SK-N-MC (cell line): ENCODE measurements at regions not wholly inside any gene's neighbourhood (a gene's known extent, or its start where the extent isn't known, plus 50 kb on each side); places are given as distances from the start of the nearest gene placed in this dataset.
"Not testable (repeated sequence)": the region's sequence is repeated elsewhere in the genome, so short reads cannot be mapped to it uniquely, and the experiment has no call there.

Experiments
- DNase-seq: peaks from one replicate; pipeline ENCODE4 v3.0.0-alpha.2; 2011; ENCODE audit warnings: low read depth, low spot score
- H3K27ac ChIP-seq: fragments of 200-600 bp; sonication (generic); 2 replicates; pipeline ENCODE4 v1.5.1; 2016; ENCODE audit warnings: mixed run types
- H3K36me3 ChIP-seq: fragments of 200-600 bp; sonication (generic); 2 replicates; pipeline ENCODE4 v1.6.1; 2017; ENCODE audit warnings: antibody characterized with exemption, low read length, mixed read lengths; ENCODE audit not compliant: insufficient read depth
- H3K4me3 ChIP-seq: fragments of 200-600 bp; sonication (generic); 2 replicates; pipeline ENCODE4 v1.5.1; 2016
- H3K9ac ChIP-seq: fragments of 200-600 bp; sonication (generic); 2 replicates; pipeline ENCODE4 v1.8.0; 2017; ENCODE audit warnings: mixed run types, mixed read lengths; ENCODE audit not compliant: insufficient read length
- H3K9me3 ChIP-seq: fragments of 200-600 bp; sonication (generic); 2 replicates; pipeline ENCODE4 v1.6.1; 2017; ENCODE audit warnings: low read depth, mild to moderate bottlenecking, antibody characterized with exemption, low read length, moderate library complexity, mixed read lengths
- EZH2 ChIP-seq: fragments of 200-600 bp; sonication (generic); IDR thresholded peaks from one replicate; pipeline ENCODE4 v1.6.1; 2017; ENCODE audit warnings: antibody characterized with exemption
- FOXP2 ChIP-seq: optimal IDR thresholded peaks from 2 replicates; pipeline ENCODE3; 2011; ENCODE audit warnings: mild to moderate bottlenecking, moderate library complexity; ENCODE audit not compliant: insufficient read depth; ENCODE audit errors: extremely low read length, control extremely low read depth
- POLR2AphosphoS5 ChIP-seq: IDR thresholded peaks from 2 replicates; pipeline ENCODE4 v1.6.1; 2012; ENCODE audit warnings: mild to moderate bottlenecking, low read depth, low read length, borderline replicate concordance

DNA sequence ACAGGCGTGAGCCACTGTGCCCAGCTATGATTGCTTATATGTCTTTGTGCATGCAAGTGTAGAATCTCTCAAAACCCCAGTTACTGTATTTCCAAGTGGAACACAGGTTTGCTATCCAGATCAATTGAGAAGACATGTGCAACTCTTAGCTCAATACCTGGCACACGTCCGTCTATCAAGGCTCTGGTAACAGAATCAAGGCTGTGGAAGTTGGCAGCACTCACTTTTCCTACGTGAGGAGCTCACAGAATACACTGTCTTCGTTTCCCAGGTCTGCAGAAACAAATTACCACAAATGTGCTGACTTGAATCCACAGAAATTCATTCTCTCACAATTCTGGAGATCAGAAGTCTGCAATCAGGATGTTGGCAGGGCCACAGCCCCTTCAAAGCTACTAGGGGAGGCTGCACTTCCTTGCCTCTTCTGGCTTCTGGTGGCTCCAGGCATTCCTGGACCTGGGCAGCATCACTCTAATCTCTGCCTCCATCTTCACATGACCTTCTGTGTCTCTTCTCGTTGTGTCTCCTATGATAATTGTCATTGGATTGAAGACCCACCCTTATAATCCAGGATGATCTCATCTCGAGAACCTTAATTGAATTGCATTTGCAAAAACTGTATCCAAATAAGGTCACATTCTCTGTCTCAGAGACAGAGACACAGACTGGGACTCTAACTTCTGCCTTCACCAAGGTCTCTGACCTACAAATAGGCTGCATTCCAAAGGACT is 84.8 kb upstream of the C7orf33 start:
- Histone ChIP-seq H3K9me3 (no peaks in the 10 kb centered on the region), H3K4me3 (no peak overlapping the region), H3K9ac (no peak overlapping the region), H3K27ac (peak overlapping the region; percentile 58; the same call in 1 of the 2 replicates), H3K36me3 (no peaks in the 10 kb centered on the region)
- no peak for TF ChIP-seq EZH2
- TF ChIP-seq FOXP2, result no peak
- TF ChIP-seq POLR2AphosphoS5, result no peak
- DNase-seq, result no peak

DNA sequence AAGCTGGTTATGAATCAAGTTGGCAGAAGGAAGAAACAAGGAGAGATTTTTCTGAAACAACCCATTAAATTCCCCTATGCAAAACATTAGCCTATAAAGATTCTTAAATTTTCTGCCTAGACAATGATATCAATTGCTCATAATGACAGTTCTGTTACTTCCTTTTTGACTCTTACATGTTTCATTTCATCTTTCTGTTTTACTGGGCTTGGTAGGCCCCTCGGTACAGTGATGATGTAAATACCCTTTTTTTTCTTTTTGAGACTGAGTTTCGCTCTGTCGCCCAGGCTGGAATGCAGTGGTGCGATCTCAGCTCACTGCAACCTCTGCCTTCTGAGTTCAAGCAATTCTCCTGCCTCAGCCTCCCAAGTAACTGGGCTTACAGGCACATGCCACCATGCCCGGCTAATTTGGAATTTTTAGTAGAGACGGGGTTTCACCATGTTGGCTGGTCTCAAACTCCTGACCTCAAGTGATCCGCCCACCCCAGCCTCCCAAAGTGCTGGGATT is 83.4 kb upstream of the C7orf33 start:
- H3K4me3 ChIP-seq, H3K27ac ChIP-seq, H3K9ac ChIP-seq, H3K36me3 ChIP-seq, DNase-seq, H3K9me3 ChIP-seq: not testable (repeated sequence)

- no peak for TF ChIP-seq POLR2AphosphoS5
- TF ChIP-seq FOXP2, result no peak
- TF ChIP-seq EZH2, result no peak
- H3K4me3 ChIP-seq, result no peak overlapping the region
- DNase-seq, result no peak
- no peak overlapping the region for H3K27ac ChIP-seq
- H3K36me3 ChIP-seq, result no peaks in the 10 kb centered on the region
- no peaks in the 10 kb centered on the region for H3K9me3 ChIP-seq
- no peak overlapping the region for H3K9ac ChIP-seq
Observed at GRCh38 chr7:148507787-148508186, 82.8 kb upstream of the C7orf33 start.

- Histone ChIP-seq H3K9me3 (no peaks in the 10 kb centered on the region), H3K9ac (no peak overlapping the region), H3K4me3 (no peak overlapping the region), H3K27ac (no peak overlapping the region), H3K36me3 (no peaks in the 10 kb centered on the region)
- no peak for TF ChIP-seq POLR2AphosphoS5
- TF ChIP-seq FOXP2, result no peak
- TF ChIP-seq EZH2, result no peak
- no peak for DNase-seq
Observed at GRCh38 chr7:148514236-148514635, 76.3 kb upstream of the C7orf33 start.

- Histone ChIP-seq H3K9ac (no peak overlapping the region), H3K36me3 (no peaks in the 10 kb centered on the region), H3K27ac (no peak overlapping the region), H3K9me3 (no peaks in the 10 kb centered on the region), H3K4me3 (no peak overlapping the region)
- TF ChIP-seq POLR2AphosphoS5 (no peak), FOXP2 (no peak), EZH2 (no peak)
- no peak for DNase-seq
Observed at GRCh38 chr7:148515237-148515636, 75.3 kb upstream of the C7orf33 start.

GRCh38 chr7:148515728-148516695 is 74.6 kb upstream of the C7orf33 start:
- H3K36me3 ChIP-seq, result no peaks in the 10 kb centered on the region
- H3K27ac ChIP-seq, result no peak overlapping the region
- TF ChIP-seq FOXP2, result no peak
- no peak for TF ChIP-seq POLR2AphosphoS5
- no peak for TF ChIP-seq EZH2
- H3K9ac ChIP-seq, result no peak overlapping the region
- no peak for DNase-seq
- no peak overlapping the region for H3K4me3 ChIP-seq
- no peaks in the 10 kb centered on the region for H3K9me3 ChIP-seq

GRCh38 chr7:148519386-148519785 is 71.2 kb upstream of the C7orf33 start:
- H3K4me3 ChIP-seq, H3K9ac ChIP-seq, H3K36me3 ChIP-seq, DNase-seq, H3K9me3 ChIP-seq, H3K27ac ChIP-seq: not testable (repeated sequence)

DNA sequence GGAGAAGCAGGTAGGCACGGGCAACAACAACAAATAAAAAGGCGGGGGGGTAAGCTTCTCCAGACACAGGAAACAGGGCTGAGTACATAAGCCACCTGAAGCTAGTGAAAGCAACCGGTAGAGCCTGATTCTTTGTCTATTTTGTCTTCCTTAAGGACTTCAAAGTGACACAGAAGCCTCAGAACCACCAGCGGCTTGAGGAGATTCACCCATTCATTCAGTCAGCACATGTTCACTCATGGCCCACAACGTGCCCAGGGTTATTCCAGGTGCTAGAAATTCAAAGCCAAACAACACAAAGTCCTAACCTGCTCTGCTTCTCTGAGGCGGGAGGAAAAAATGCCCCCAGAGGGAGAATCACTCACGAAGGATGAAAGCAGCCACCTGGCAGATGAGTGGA is 69.3 kb upstream of the C7orf33 start:
- Histone ChIP-seq H3K9me3 (no peaks in the 10 kb centered on the region), H3K36me3 (no peaks in the 10 kb centered on the region), H3K9ac (no peak overlapping the region), H3K27ac (no peak overlapping the region), H3K4me3 (no peak overlapping the region)
- no peak for DNase-seq
- TF ChIP-seq FOXP2, result no peak
- TF ChIP-seq EZH2, result no peak
- no peak for TF ChIP-seq POLR2AphosphoS5

GRCh38 chr7:148523550-148523949 is 67.0 kb upstream of the C7orf33 start:
- no peak overlapping the region for H3K9ac ChIP-seq
- TF ChIP-seq EZH2 (no peak), POLR2AphosphoS5 (no peak), FOXP2 (no peak)
- H3K4me3 ChIP-seq, result no peak overlapping the region
- no peaks in the 10 kb centered on the region for H3K36me3 ChIP-seq
- DNase-seq, result no peak
- H3K27ac ChIP-seq, result no peak overlapping the region
- no peaks in the 10 kb centered on the region for H3K9me3 ChIP-seq
